ENCODE measurements at regions not wholly inside any gene's neighbourhood (a gene's known extent, or its start where the extent isn't known, plus 50 kb on each side); places are given as distances from the start of the nearest gene placed in this dataset.

- Histone ChIP-seq H3K4me1 (no peaks in the 10 kb centered on the region), H3K27me3 (no peaks in the 10 kb centered on the region), H3K36me3 (no peaks in the 10 kb centered on the region), H3K4me3 (no peak overlapping the region), H3K27ac (replicated peaks in 1 of 4) (no peak overlapping the region), H3K9me3 (no peaks in the 10 kb centered on the region)
- TF ChIP-seq EP300 (IDR thresholded peaks at IDR 0.05) (no peak), POLR2A (IDR thresholded peaks at IDR 0.05; ENCODE audit: low read depth) (no peak)
- intact Hi-C loops (cut with DNase I) = no loop called here
- no peak for DNase-seq (ENCODE audit: extremely low spot score)
- 48% methylated on average over 2 of the region's 2 CpGs for WGBS
Measured at GRCh38 chr9:79924836-79925235, 353.1 kb downstream of the TLE4 start.

GRCh38 chr9:79917421-79917820 lies 345.7 kb downstream of the TLE4 start:
- H3K4me1 ChIP-seq = no peaks in the 10 kb centered on the region
- no peak overlapping the region for H3K27ac ChIP-seq (replicated peaks in 1 of 4)
- intact Hi-C loops (cut with DNase I) = no loop called here
- no peak overlapping the region for H3K4me3 ChIP-seq
- 83% methylated on average over 4 of the region's 4 CpGs for WGBS
- no peaks in the 10 kb centered on the region for H3K36me3 ChIP-seq
- DNase-seq (ENCODE audit: extremely low spot score) = no peak
- H3K27me3 ChIP-seq = no peaks in the 10 kb centered on the region
- TF ChIP-seq EP300 (IDR thresholded peaks at IDR 0.05) (no peak), POLR2A (IDR thresholded peaks at IDR 0.05; ENCODE audit: low read depth) (no peak), POLR2AphosphoS5 (IDR thresholded peaks at IDR 0.05) (no peak), CTCF (IDR thresholded peaks at IDR 0.05) (no peak)
- no peaks in the 10 kb centered on the region for H3K9me3 ChIP-seq

- 91% methylated on average over 4 of the region's 4 CpGs for WGBS
- Histone ChIP-seq H3K4me3 (no peak overlapping the region), H3K4me1 (no peaks in the 10 kb centered on the region), H3K9me3 (no peaks in the 10 kb centered on the region), H3K27me3 (no peaks in the 10 kb centered on the region), H3K36me3 (no peaks in the 10 kb centered on the region), H3K27ac (replicated peaks in 1 of 4) (no peak overlapping the region)
- intact Hi-C loops (cut with DNase I) = no loop called here
- no peak for TF ChIP-seq POLR2A (IDR thresholded peaks at IDR 0.05; ENCODE audit: low read depth)
- no peak for TF ChIP-seq EP300 (IDR thresholded peaks at IDR 0.05)
- TF ChIP-seq POLR2AphosphoS5 (IDR thresholded peaks at IDR 0.05) = no peak
- no peak for TF ChIP-seq CTCF (IDR thresholded peaks at IDR 0.05)
- DNase-seq (ENCODE audit: extremely low spot score) = no peak
Measured at GRCh38 chr9:79913867-79914266, 342.1 kb downstream of the TLE4 start.

- DNase-seq (ENCODE audit: extremely low spot score) = no peak
- intact Hi-C loops (cut with DNase I) = no loop called here
- H3K36me3 ChIP-seq = no peaks in the 10 kb centered on the region
- WGBS = 37% methylated on average over 2 of the region's 2 CpGs
- no peaks in the 10 kb centered on the region for H3K4me1 ChIP-seq
- H3K4me3 ChIP-seq = no peak overlapping the region
- H3K27ac ChIP-seq (replicated peaks in 1 of 4) = no peak overlapping the region
- H3K9me3 ChIP-seq = no peaks in the 10 kb centered on the region
- no peak for TF ChIP-seq POLR2AphosphoS5 (IDR thresholded peaks at IDR 0.05)
- no peak for TF ChIP-seq CTCF (IDR thresholded peaks at IDR 0.05)
- no peak for TF ChIP-seq EP300 (IDR thresholded peaks at IDR 0.05)
- TF ChIP-seq POLR2A (IDR thresholded peaks at IDR 0.05; ENCODE audit: low read depth) = no peak
- no peaks in the 10 kb centered on the region for H3K27me3 ChIP-seq
Measured at GRCh38 chr9:79912318-79913070, 340.7 kb downstream of the TLE4 start.

- H3K27ac ChIP-seq (replicated peaks in 1 of 4) = no peak overlapping the region
- TF ChIP-seq EP300 (IDR thresholded peaks at IDR 0.05) = no peak
- TF ChIP-seq POLR2AphosphoS5 (IDR thresholded peaks at IDR 0.05) = no peak
- TF ChIP-seq POLR2A (IDR thresholded peaks at IDR 0.05; ENCODE audit: low read depth) = no peak
- no peak for TF ChIP-seq CTCF (IDR thresholded peaks at IDR 0.05)
- WGBS = 94% methylated on average over 14 of the region's 19 CpGs
- no peaks in the 10 kb centered on the region for H3K27me3 ChIP-seq
- no peaks in the 10 kb centered on the region for H3K4me1 ChIP-seq
- intact Hi-C loops (cut with DNase I) = no loop called here
- no peaks in the 10 kb centered on the region for H3K9me3 ChIP-seq
- no peaks in the 10 kb centered on the region for H3K36me3 ChIP-seq
- DNase-seq (ENCODE audit: extremely low spot score) = no peak
- no peak overlapping the region for H3K4me3 ChIP-seq
Measured at GRCh38 chr9:79911724-79912123, 340.0 kb downstream of the TLE4 start.
